Trophoblast cell (in vitro differentiated cells and primary cell): ENCODE measurements at regions not wholly inside any gene's neighbourhood (a gene's known extent, or its start where the extent isn't known, plus 50 kb on each side); places are given as distances from the start of the nearest gene placed in this dataset.

Experiments
- DNase-seq, 2 donors: peaks; one replicate each; pipeline ENCODE4 v3.0.0-alpha.2; 2016
- H2AFZ ChIP-seq: 2 replicates; pipeline ENCODE4 v1.6.1; 2013; ENCODE audit warnings: low read length, moderate library complexity, mild to moderate bottlenecking; ENCODE audit not compliant: insufficient read depth, poor library complexity
- H2AK5ac ChIP-seq: 2 replicates; pipeline ENCODE4 v1.6.1; 2013; ENCODE audit warnings: mild to moderate bottlenecking, low read length
- H2BK120ac ChIP-seq: 2 replicates; pipeline ENCODE4 v1.6.1; 2013; ENCODE audit warnings: low read length, mild to moderate bottlenecking, moderate library complexity; ENCODE audit not compliant: insufficient read depth, poor library complexity
- H2BK12ac ChIP-seq: 2 replicates; pipeline ENCODE4 v1.6.1; 2013; ENCODE audit warnings: mild to moderate bottlenecking, low read length, moderate library complexity
- H2BK5ac ChIP-seq: 2 replicates; pipeline ENCODE4 v1.6.1; 2013; ENCODE audit warnings: low read length, low read depth, moderate library complexity, mild to moderate bottlenecking; ENCODE audit not compliant: poor library complexity
- H3K14ac ChIP-seq: 2 replicates; pipeline ENCODE4 v1.6.1; 2013; ENCODE audit warnings: mild to moderate bottlenecking, low read length
- H3K18ac ChIP-seq: 2 replicates; pipeline ENCODE4 v1.6.1; 2013; ENCODE audit warnings: mild to moderate bottlenecking, low read length
- H3K23ac ChIP-seq: 2 replicates; pipeline ENCODE4 v1.6.1; 2013; ENCODE audit warnings: low read length
- H3K27ac ChIP-seq: 2 replicates; pipeline ENCODE4 v1.5.1; 2013; ENCODE audit warnings: low read depth, mild to moderate bottlenecking, inconsistent platforms, low read length, moderate library complexity
- H3K27me3 ChIP-seq: 2 replicates; pipeline ENCODE4 v1.6.1; 2013; ENCODE audit warnings: inconsistent platforms, mild to moderate bottlenecking, low read length, moderate library complexity; ENCODE audit not compliant: insufficient read depth
- H3K36me3 ChIP-seq, 2 experiments: 1 replicate in 1 of 2; 2 replicates in 1 of 2; pipeline ENCODE4 v1.6.1; 2013; ENCODE audit warnings: low read length in 2 of 2, mild to moderate bottlenecking in 2 of 2, moderate library complexity in 1 of 2; ENCODE audit not compliant: insufficient read depth in 2 of 2, control insufficient read depth in 1 of 2
- H3K4ac ChIP-seq: 2 replicates; pipeline ENCODE4 v1.6.1; 2013; ENCODE audit warnings: low read depth, mild to moderate bottlenecking, low read length, moderate library complexity
- H3K4me1 ChIP-seq, 2 experiments: 1 replicate in 1 of 2; 2 replicates in 1 of 2; pipeline ENCODE4 v1.6.1; 2013; ENCODE audit warnings: low read length in 2 of 2, mild to moderate bottlenecking in 2 of 2, moderate library complexity in 1 of 2; ENCODE audit not compliant: insufficient read depth in 2 of 2, control insufficient read depth in 1 of 2
- H3K4me2 ChIP-seq: 2 replicates; pipeline ENCODE4 v1.6.1; 2013; ENCODE audit warnings: inconsistent platforms, mild to moderate bottlenecking, low read length, moderate library complexity
- H3K4me3 ChIP-seq: 2 replicates; pipeline ENCODE4 v1.5.1; 2013; ENCODE audit warnings: mild to moderate bottlenecking, low read depth, low read length, inconsistent platforms
- H3K79me1 ChIP-seq: one replicate; pipeline ENCODE4 v1.6.1; 2013; ENCODE audit warnings: low read length
- H3K79me2 ChIP-seq: 2 replicates; pipeline ENCODE4 v1.6.1; 2013; ENCODE audit warnings: low read length, mild to moderate bottlenecking; ENCODE audit not compliant: control insufficient read depth, insufficient read depth, poor library complexity
- H3K9ac ChIP-seq: 2 replicates; pipeline ENCODE4 v1.6.1; 2013; ENCODE audit warnings: mild to moderate bottlenecking, low read length
- H3K9me3 ChIP-seq: 2 replicates; pipeline ENCODE4 v1.6.1; 2013; ENCODE audit warnings: low read depth, mild to moderate bottlenecking, control low read depth, inconsistent platforms, low read length; ENCODE audit not compliant: insufficient read depth
- H4K12ac ChIP-seq: 2 replicates; pipeline ENCODE4 v1.6.1; 2013; ENCODE audit warnings: low read depth, mild to moderate bottlenecking, low read length, moderate library complexity
- H4K8ac ChIP-seq: 2 replicates; pipeline ENCODE4 v1.6.1; 2013; ENCODE audit warnings: low read depth, mild to moderate bottlenecking, low read length, moderate library complexity
- H4K91ac ChIP-seq: one replicate; pipeline ENCODE4 v1.6.1; 2013; ENCODE audit warnings: low read depth, mild to moderate bottlenecking, low read length, moderate library complexity
- WGBS: extraction: QIAGEN DNeasy Blood & Tissue Kit; methylation state at CpG from one replicate; pipeline ENCODE4 v1.1.7; 2013; ENCODE audit warnings: missing lambda C conversion rate; ENCODE audit not compliant: insufficient read length, insufficient coverage; ENCODE audit errors: extremely low coverage; 5-methylcytosine and 5-hydroxymethylcytosine counted together

DNA sequence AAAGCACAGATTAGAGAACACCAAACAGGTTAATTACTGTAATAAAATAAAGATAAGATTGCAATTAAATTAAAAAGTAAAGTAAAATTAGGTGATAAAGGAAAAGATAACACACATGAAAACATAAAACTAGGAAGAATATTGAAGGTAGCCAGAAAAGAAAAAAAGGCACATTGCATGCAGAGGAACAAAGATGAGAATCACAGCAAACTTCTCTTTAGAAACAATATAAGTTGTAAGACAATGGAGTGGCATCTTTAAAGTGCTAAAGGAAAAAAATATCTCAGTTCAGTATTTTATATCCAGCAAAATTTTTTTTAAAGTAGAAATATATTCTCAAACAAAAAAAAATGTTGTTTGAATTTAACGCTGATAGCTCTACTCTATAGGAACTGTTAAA lies 366.0 kb downstream of the CPS1 start:
- Histone ChIP-seq H3K27me3 (no peaks in the 10 kb centered on the region), H3K4me2 (no peak overlapping the region), H3K27ac (no peak overlapping the region), H2BK120ac (no peak overlapping the region), H4K12ac (no peak overlapping the region), H3K36me3 (no peaks in the 10 kb centered on the region), H3K9me3 (no peaks in the 10 kb centered on the region), H4K8ac (no peak overlapping the region), H3K4me1 (no peaks in the 10 kb centered on the region), H3K79me2 (no peaks in the 10 kb centered on the region), H3K4me3 (no peak overlapping the region), H2AFZ (no peak overlapping the region), H2BK5ac (no peak overlapping the region), H3K4ac (no peak overlapping the region), H4K91ac (no peak overlapping the region), H3K9ac (no peak overlapping the region), H3K14ac (no peak overlapping the region), H3K23ac (no peak overlapping the region), H2AK5ac (no peak overlapping the region), H3K18ac (no peak overlapping the region), H2BK12ac (no peak overlapping the region), H3K79me1 (no peaks in the 10 kb centered on the region)
- WGBS: no CpG with 5 or more reads among the region's 1 CpG
- DNase-seq: no peak

GRCh38 chr2:210928714-210929113 lies 372.3 kb downstream of the CPS1 start:
- Histone ChIP-seq H3K27me3 (no peaks in the 10 kb centered on the region), H2BK12ac (no peak overlapping the region), H3K79me2 (no peaks in the 10 kb centered on the region), H3K27ac (no peak overlapping the region), H4K91ac (no peak overlapping the region), H3K14ac (no peak overlapping the region), H2AFZ (no peak overlapping the region), H2BK5ac (no peak overlapping the region), H3K4ac (no peak overlapping the region), H4K12ac (no peak overlapping the region), H4K8ac (no peak overlapping the region), H3K18ac (no peak overlapping the region), H3K4me2 (no peak overlapping the region), H2BK120ac (no peak overlapping the region), H3K4me1 (no peaks in the 10 kb centered on the region), H2AK5ac (no peak overlapping the region), H3K4me3 (no peak overlapping the region), H3K9ac (no peak overlapping the region), H3K9me3 (no peaks in the 10 kb centered on the region), H3K36me3 (no peaks in the 10 kb centered on the region), H3K79me1 (no peaks in the 10 kb centered on the region), H3K23ac (no peak overlapping the region)
- no peak for DNase-seq
- WGBS: no CpG with 5 or more reads among the region's 2 CpGs

- Histone ChIP-seq H3K23ac (no peak overlapping the region), H3K4me2 (no peak overlapping the region), H3K14ac (no peak overlapping the region), H3K9ac (no peak overlapping the region), H3K18ac (no peak overlapping the region), H3K27ac (no peak overlapping the region), H3K4ac (no peak overlapping the region), H3K4me3 (no peak overlapping the region), H2AFZ (no peak overlapping the region), H3K27me3 (no peaks in the 10 kb centered on the region), H2AK5ac (no peak overlapping the region), H3K36me3 (no peaks in the 10 kb centered on the region), H4K12ac (no peak overlapping the region), H3K79me1 (no peaks in the 10 kb centered on the region), H3K4me1 (no peaks in the 10 kb centered on the region), H2BK5ac (no peak overlapping the region), H3K9me3 (no peaks in the 10 kb centered on the region), H2BK120ac (no peak overlapping the region), H4K91ac (no peak overlapping the region), H2BK12ac (no peak overlapping the region), H3K79me2 (no peaks in the 10 kb centered on the region), H4K8ac (no peak overlapping the region)
- WGBS: no CpG with 5 or more reads among the region's 3 CpGs
- DNase-seq: no peak
Measured at GRCh38 chr2:210938228-210938627, 381.8 kb downstream of the CPS1 start.

DNA sequence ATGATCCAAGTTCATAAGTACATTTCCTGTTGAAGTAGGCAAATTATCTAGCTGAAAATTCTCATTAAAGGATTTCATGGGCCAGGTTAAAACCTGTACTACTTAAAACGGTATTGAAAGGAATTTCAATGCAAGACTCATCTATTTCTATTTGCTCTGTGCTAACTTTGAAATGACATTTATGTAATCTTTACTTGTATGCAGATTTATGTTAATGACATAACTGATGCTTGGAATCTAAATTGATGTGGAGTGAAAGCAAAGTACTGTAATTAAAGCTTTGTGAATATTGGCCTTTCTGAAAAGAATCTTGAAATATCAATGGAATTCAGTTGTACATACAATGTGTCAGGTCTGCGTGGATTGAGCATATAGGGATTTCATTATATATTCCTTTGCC lies 390.0 kb downstream of the CPS1 start:
- Histone ChIP-seq H3K4me2 (no peak overlapping the region), H2AFZ (no peak overlapping the region), H3K18ac (no peak overlapping the region), H3K4ac (no peak overlapping the region), H3K36me3 (no peaks in the 10 kb centered on the region), H2BK120ac (no peak overlapping the region), H3K27me3 (no peaks in the 10 kb centered on the region), H2BK5ac (no peak overlapping the region), H3K4me1 (no peaks in the 10 kb centered on the region), H3K9me3 (no peaks in the 10 kb centered on the region), H2BK12ac (no peak overlapping the region), H4K12ac (no peak overlapping the region), H4K91ac (no peak overlapping the region), H3K4me3 (no peak overlapping the region), H4K8ac (no peak overlapping the region), H3K27ac (no peak overlapping the region), H3K14ac (no peak overlapping the region), H3K9ac (no peak overlapping the region), H3K79me2 (no peaks in the 10 kb centered on the region), H3K23ac (no peak overlapping the region), H2AK5ac (no peak overlapping the region), H3K79me1 (no peaks in the 10 kb centered on the region)
- no CpG with 5 or more reads among the region's 2 CpGs for WGBS
- no peak for DNase-seq
